ENCODE measurements at regions not wholly inside any gene's neighbourhood (a gene's known extent, or its start where the extent isn't known, plus 50 kb on each side); places are given as distances from the start of the nearest gene placed in this dataset.

GRCh38 chr12:91397866-91398532, 215.4 kb upstream of the DCN start:
- DNase-seq (ENCODE audit: low read depth in 2 of 2): no peak

- DNase-seq (ENCODE audit: low read depth in 2 of 2): no peak
Measured at GRCh38 chr12:91396293-91396692, 213.7 kb upstream of the DCN start.

GRCh38 chr12:91395628-91396135, 213.1 kb upstream of the DCN start:
- DNase-seq (ENCODE audit: low read depth in 2 of 2): no peak

GRCh38 chr12:91394903-91395302, 212.3 kb upstream of the DCN start:
- DNase-seq (ENCODE audit: low read depth in 2 of 2): no peak

- no peak for DNase-seq (ENCODE audit: low read depth in 2 of 2)
Measured at GRCh38 chr12:91388573-91388972, 206.0 kb upstream of the DCN start.

GRCh38 chr12:91387461-91388134, 205.0 kb upstream of the DCN start:
- DNase-seq (ENCODE audit: low read depth in 2 of 2): no peak

GRCh38 chr12:91384806-91385205, 202.2 kb upstream of the DCN start:
- no peak for DNase-seq (ENCODE audit: low read depth in 2 of 2)

GRCh38 chr12:91384366-91384765, 201.7 kb upstream of the DCN start:
- DNase-seq (ENCODE audit: low read depth in 2 of 2): no peak

- no peak for DNase-seq (ENCODE audit: low read depth in 2 of 2)
Measured at GRCh38 chr12:91383099-91383498, 200.5 kb upstream of the DCN start.

GRCh38 chr12:91382081-91382543, 199.5 kb upstream of the DCN start:
- DNase-seq (ENCODE audit: low read depth in 2 of 2): peak; percentile 78 to 88

GRCh38 chr12:91381309-91381804, 198.7 kb upstream of the DCN start:
- no peak for DNase-seq (ENCODE audit: low read depth in 2 of 2)

- DNase-seq (ENCODE audit: low read depth in 2 of 2): no peak
Measured at GRCh38 chr12:91380631-91381030, 198.0 kb upstream of the DCN start.

- DNase-seq (ENCODE audit: low read depth in 2 of 2): no peak
Measured at GRCh38 chr12:91379051-91379775, 196.6 kb upstream of the DCN start.

GRCh38 chr12:91377436-91377835, 194.8 kb upstream of the DCN start:
- no peak for DNase-seq (ENCODE audit: low read depth in 2 of 2)

- no peak for DNase-seq (ENCODE audit: low read depth in 2 of 2)
Measured at GRCh38 chr12:91373086-91373485, 190.5 kb upstream of the DCN start.

- no peak for DNase-seq (ENCODE audit: low read depth in 2 of 2)
Measured at GRCh38 chr12:91370086-91370868, 187.7 kb upstream of the DCN start.

- DNase-seq (ENCODE audit: low read depth in 2 of 2): no peak
Measured at GRCh38 chr12:91368613-91369012, 186.0 kb upstream of the DCN start.

- DNase-seq (ENCODE audit: low read depth in 2 of 2): no peak
Measured at GRCh38 chr12:91367234-91367849, 184.7 kb upstream of the DCN start.

- DNase-seq (ENCODE audit: low read depth in 2 of 2): no peak
Measured at GRCh38 chr12:91364471-91365184, 182.0 kb upstream of the DCN start.

GRCh38 chr12:91361864-91362263, 179.2 kb upstream of the DCN start:
- no peak for DNase-seq (ENCODE audit: low read depth in 2 of 2)

- no peak for DNase-seq (ENCODE audit: low read depth in 2 of 2)
Measured at GRCh38 chr12:91357381-91357780, 174.8 kb upstream of the DCN start.

All from stimulated activated CD4-positive, alpha-beta T cell treated with anti-CD3 and anti-CD28 coated beads, Interleukin-1b, Interleukin-23, amount 100 ng/mL, for 4 hours (primary cell).